ENCODE measurements at regions not wholly inside any gene's neighbourhood (a gene's known extent, or its start where the extent isn't known, plus 50 kb on each side); places are given as distances from the start of the nearest gene placed in this dataset.

DNA sequence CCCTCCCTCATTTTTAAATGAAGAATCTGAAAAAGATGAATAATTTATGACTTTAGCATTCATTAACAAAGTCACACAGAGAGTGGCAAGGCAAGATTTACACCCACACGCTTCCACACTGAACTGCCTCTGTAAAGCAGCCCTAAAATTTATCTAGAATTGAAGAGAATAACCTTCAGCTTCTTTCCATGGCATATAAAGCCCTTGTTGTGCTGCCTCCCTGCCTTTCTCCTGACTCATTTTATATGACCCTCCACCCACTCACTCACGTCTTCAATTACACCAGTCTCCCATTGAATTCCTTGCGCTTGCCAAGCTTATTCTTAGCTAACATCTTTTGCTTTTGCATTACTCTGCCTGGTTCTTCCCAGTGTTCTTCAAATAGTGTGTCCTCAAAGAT is 2649.3 kb downstream of the PCDH7 start (continued):
- 0 out of 2 replicates have a peak, but pooled peaks have one; percentile 41 for TF ChIP-seq CBX3 (IDR thresholded peaks at IDR 0.05; ENCODE audit: low read depth)

DNA sequence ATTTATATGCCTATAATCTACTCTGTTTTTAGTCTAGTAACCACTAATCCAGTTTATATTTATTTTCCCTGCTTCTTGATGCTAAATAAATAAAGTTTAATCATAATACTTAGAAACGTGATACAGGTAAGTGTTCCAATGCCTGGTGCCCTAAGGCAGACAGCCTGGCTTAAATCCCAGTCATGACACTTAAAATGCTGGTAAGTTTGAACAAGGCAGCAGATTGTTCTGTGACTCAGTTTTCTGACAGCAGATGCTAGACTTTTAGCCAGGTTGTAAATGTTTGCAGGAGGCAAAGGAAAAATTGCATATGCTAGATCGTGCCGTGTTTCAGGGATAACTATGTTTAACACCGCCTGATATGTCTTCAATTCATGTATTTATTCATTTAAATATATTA is 2661.6 kb downstream of the PCDH7 start:
- no peak overlapping the region for H3K27ac ChIP-seq (ENCODE audit: low read depth, low read length)
- H4K20me1 ChIP-seq (ENCODE audit: insufficient read depth): no peaks in the 10 kb centered on the region
- intact Hi-C loops (cut with micrococcal nuclease): no loop called here
- no peak overlapping the region for H2AFZ ChIP-seq (ENCODE audit: low read depth, low read length, poor library complexity, severe bottlenecking)
- no peaks in the 10 kb centered on the region for H3K9me3 ChIP-seq (ENCODE audit: control insufficient read depth in 1 of 2, insufficient read depth in 1 of 2, low read depth in 1 of 2, low read length in 2 of 2)
- H3K79me2 ChIP-seq (ENCODE audit: insufficient read depth, low read length): no peaks in the 10 kb centered on the region
- no peak for ATAC-seq
- no peaks in the 10 kb centered on the region for H3K36me3 ChIP-seq (ENCODE audit: control insufficient read depth in 1 of 2, insufficient read depth in 2 of 2, low read length in 2 of 2)
- no TSS peak for BruUV-seq (replicated peaks)
- TF ChIP-seq ELF1 (IDR thresholded peaks at IDR 0.05; ENCODE audit: borderline replicate concordance, low read depth): no peak
- no peak overlapping the region for H3K9ac ChIP-seq (ENCODE audit: low read length)
- H3K4me2 ChIP-seq (ENCODE audit: low read length): no peak overlapping the region
- H3K27me3 ChIP-seq (ENCODE audit: insufficient read depth, low read length): no peaks in the 10 kb centered on the region
- RAD21 ChIA-PET (ENCODE audit: low non-redundant PET in 1 of 2, low total read pairs in 2 of 2, uncharacterized antibody in 2 of 2, unreplicated experiment in 2 of 2): no interaction called here
- no peak for DNase-seq (ENCODE audit: low read depth, low spot score)
- H3K9me2 ChIP-seq (ENCODE audit: insufficient read depth): no peaks in the 10 kb centered on the region
- no peaks in the 10 kb centered on the region for H3K4me1 ChIP-seq (ENCODE audit: control insufficient read depth in 1 of 2, insufficient read depth in 2 of 2, low read length in 2 of 2)
- POLR2A ChIA-PET: no interaction called here
- no peak overlapping the region for H3K4me3 ChIP-seq (replicated peaks in 1 of 2; ENCODE audit: low read depth in 1 of 2, low read length in 2 of 2)
- CTCF ChIA-PET: no interaction called here

DNA sequence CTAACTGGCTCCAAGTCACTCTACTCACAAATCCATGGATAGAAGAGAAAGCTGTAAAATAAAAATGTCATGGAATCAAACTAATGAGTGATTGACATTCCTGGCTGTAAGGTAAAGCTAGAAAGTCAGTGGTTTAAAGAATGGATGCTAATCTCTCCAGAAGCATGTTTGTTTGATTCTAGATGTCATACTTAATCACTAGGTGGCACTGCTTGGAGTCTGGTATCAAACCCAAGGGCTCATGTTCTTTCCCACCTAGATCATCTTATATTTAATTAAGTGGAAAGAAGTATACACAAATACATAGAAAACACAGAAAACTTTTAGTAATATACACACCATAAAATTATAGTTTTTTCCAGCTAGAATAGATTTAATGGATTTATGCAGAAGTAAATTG is 2666.6 kb downstream of the PCDH7 start:
- H3K4me3 ChIP-seq (replicated peaks in 1 of 2; ENCODE audit: low read depth in 1 of 2, low read length in 2 of 2): no peak overlapping the region
- 0 out of 2 replicates have a peak, but pooled peaks have one; percentile 47 for ATAC-seq
- no TSS peak for BruUV-seq (replicated peaks)
- H2AFZ ChIP-seq (ENCODE audit: low read depth, low read length, poor library complexity, severe bottlenecking): no peak overlapping the region
- no peaks in the 10 kb centered on the region for H3K36me3 ChIP-seq (ENCODE audit: control insufficient read depth in 1 of 2, insufficient read depth in 2 of 2, low read length in 2 of 2)
- intact Hi-C loops (cut with micrococcal nuclease): no loop called here
- H3K79me2 ChIP-seq (ENCODE audit: insufficient read depth, low read length): no peaks in the 10 kb centered on the region
- no peaks in the 10 kb centered on the region for H3K27me3 ChIP-seq (ENCODE audit: insufficient read depth, low read length)
- no peak overlapping the region for H3K27ac ChIP-seq (ENCODE audit: low read depth, low read length)
- no peaks in the 10 kb centered on the region for H3K9me2 ChIP-seq (ENCODE audit: insufficient read depth)
- no peak overlapping the region for H3K4me2 ChIP-seq (ENCODE audit: low read length)
- ChIA-PET RAD21 (ENCODE audit: low non-redundant PET in 1 of 2, low total read pairs in 2 of 2, uncharacterized antibody in 2 of 2, unreplicated experiment in 2 of 2) (no interaction called here), POLR2A (no interaction called here), CTCF (interaction anchor here (0.8 kb wide), 1 partner anchor 1334 kb away, joined by 3 read pairs; no protein-coding TSS in a partner anchor)
- H3K4me1 ChIP-seq (ENCODE audit: control insufficient read depth in 1 of 2, insufficient read depth in 2 of 2, low read length in 2 of 2): no peaks in the 10 kb centered on the region
- no peaks in the 10 kb centered on the region for H3K9me3 ChIP-seq (ENCODE audit: control insufficient read depth in 1 of 2, insufficient read depth in 1 of 2, low read depth in 1 of 2, low read length in 2 of 2)
- H3K9ac ChIP-seq (ENCODE audit: low read length): no peak overlapping the region
- no peak for DNase-seq (ENCODE audit: low read depth, low spot score)
- no peaks in the 10 kb centered on the region for H4K20me1 ChIP-seq (ENCODE audit: insufficient read depth)
- TF ChIP-seq EZH2phosphoT487 (IDR thresholded peaks at IDR 0.05; ENCODE audit: borderline replicate concordance) (no peak), YY1 (IDR thresholded peaks at IDR 0.05; ENCODE audit: extremely low read depth, insufficient replicate concordance, low read depth, low read length) (no peak), EZH2 (IDR thresholded peaks at IDR 0.05) (no peak), SIN3A (IDR thresholded peaks at IDR 0.05; ENCODE audit: low read depth) (no peak), FOSL1 (IDR thresholded peaks at IDR 0.05; ENCODE audit: low read depth) (no peak), RAD21 (IDR thresholded peaks at IDR 0.05; ENCODE audit: low read depth) (peak; percentile 29; the same call in 1 of the 2 replicates), CEBPB (IDR thresholded peaks at IDR 0.05; ENCODE audit: low read depth) (no peak), SRF (IDR thresholded peaks at IDR 0.05; ENCODE audit: low read depth) (no peak), POLR2A (IDR thresholded peaks at IDR 0.05; ENCODE audit: borderline replicate concordance, extremely low read depth, insufficient read depth, insufficient read length) (no peak)
- TF ChIP-seq, protein P1, sequence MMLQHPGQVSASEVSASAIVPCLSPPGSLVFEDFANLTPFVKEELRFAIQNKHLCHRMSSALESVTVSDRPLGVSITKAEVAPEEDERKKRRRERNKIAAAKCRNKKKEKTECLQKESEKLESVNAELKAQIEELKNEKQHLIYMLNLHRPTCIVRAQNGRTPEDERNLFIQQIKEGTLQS (IDR thresholded peaks at IDR 0.05): no peak
- TF ChIP-seq, protein P2, sequence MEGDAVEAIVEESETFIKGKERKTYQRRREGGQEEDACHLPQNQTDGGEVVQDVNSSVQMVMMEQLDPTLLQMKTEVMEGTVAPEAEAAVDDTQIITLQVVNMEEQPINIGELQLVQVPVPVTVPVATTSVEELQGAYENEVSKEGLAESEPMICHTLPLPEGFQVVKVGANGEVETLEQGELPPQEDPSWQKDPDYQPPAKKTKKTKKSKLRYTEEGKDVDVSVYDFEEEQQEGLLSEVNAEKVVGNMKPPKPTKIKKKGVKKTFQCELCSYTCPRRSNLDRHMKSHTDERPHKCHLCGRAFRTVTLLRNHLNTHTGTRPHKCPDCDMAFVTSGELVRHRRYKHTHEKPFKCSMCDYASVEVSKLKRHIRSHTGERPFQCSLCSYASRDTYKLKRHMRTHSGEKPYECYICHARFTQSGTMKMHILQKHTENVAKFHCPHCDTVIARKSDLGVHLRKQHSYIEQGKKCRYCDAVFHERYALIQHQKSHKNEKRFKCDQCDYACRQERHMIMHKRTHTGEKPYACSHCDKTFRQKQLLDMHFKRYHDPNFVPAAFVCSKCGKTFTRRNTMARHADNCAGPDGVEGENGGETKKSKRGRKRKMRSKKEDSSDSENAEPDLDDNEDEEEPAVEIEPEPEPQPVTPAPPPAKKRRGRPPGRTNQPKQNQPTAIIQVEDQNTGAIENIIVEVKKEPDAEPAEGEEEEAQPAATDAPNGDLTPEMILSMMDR (IDR thresholded peaks at IDR 0.05 in 2 of 3, conservative IDR thresholded peaks at IDR 0.05 in 1 of 3; ENCODE audit: borderline replicate concordance in 1 of 3, insufficient read depth in 1 of 3, low read depth in 2 of 3, low read length in 2 of 3): peak; percentile 9 to 44 (median 40); a peak in 3 of 6 replicates

All from HCT116 (cell line).